ENCODE measurements at regions not wholly inside any gene's neighbourhood (a gene's known extent, or its start where the extent isn't known, plus 50 kb on each side); places are given as distances from the start of the nearest gene placed in this dataset.

DNA sequence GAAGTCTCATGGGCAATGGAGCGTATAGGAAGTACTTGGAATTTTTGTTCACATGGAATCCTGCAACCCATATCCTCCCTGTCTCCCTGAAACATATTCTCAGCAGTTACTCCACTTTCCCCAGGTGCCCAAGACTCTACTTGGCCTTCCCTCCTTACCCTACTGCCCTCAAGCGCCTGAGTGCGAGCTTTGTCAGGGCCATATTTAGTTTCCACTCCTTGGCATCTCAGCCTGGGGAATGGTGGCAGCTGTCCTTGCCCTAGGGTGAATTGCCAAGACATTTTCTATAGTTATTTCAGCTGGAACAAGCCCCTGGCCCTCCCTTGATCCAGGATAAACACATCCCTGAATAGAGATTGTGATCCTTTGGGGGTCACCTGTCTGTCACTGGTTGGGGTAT is 569.3 kb upstream of the LRFN5 start:
- Histone ChIP-seq H3K79me1 (ENCODE audit: low read length) (no peaks in the 10 kb centered on the region), H3K23ac (ENCODE audit: low read length) (no peak overlapping the region), H3K56ac (ENCODE audit: low read length) (no peak overlapping the region), H2AK5ac (ENCODE audit: low read length) (no peak overlapping the region), H4K5ac (ENCODE audit: low read length) (no peak overlapping the region), H3K18ac (ENCODE audit: low read length) (no peak overlapping the region), H2BK120ac (ENCODE audit: low read depth, low read length) (no peak overlapping the region), H3K4me3 (ENCODE audit: low read length) (no peak overlapping the region), H4K8ac (ENCODE audit: low read depth, low read length) (no peak overlapping the region), H3K27ac (ENCODE audit: low read depth, low read length) (no peak overlapping the region), H2BK5ac (ENCODE audit: low read length) (no peak overlapping the region), H3K27me3 (ENCODE audit: insufficient read depth, low read length, poor library complexity) (no peaks in the 10 kb centered on the region), H3K36me3 (ENCODE audit: control insufficient read depth, insufficient read depth, low read length) (no peaks in the 10 kb centered on the region), H3K9ac (ENCODE audit: low read length) (no peak overlapping the region), H2BK15ac (replicated peaks; ENCODE audit: low read depth) (no peak overlapping the region), H3K4me1 (ENCODE audit: control insufficient read depth, low read depth, low read length) (no peaks in the 10 kb centered on the region), H3K79me2 (ENCODE audit: control insufficient read depth, insufficient read depth, low read length) (no peaks in the 10 kb centered on the region), H3K4me2 (ENCODE audit: low read length) (no peak overlapping the region), H3K4ac (ENCODE audit: low read depth, low read length) (no peak overlapping the region)
- WGBS (ENCODE audit: extremely low coverage, insufficient coverage, low lambda C conversion rate): no CpG with 5 or more reads among the region's 3 CpGs
- DNase-seq: no peak

DNA sequence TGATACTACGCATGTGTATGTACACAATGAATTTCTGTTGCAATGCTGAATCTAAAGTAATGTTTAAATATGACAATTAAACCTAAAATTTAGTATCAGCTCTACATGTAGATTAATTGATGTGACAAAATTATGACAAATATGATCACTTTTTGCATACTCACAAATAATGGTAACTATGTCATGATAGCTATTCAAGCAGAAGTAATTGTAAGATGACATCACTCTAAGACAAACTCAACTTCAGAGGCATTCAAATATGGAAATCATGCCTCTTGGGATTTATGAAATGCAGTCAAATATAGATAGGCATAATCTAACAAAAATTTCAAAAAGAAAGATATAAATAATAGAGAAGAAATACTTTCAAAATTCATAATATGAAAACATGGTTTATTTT is 571.7 kb upstream of the LRFN5 start:
- no peak for DNase-seq

DNA sequence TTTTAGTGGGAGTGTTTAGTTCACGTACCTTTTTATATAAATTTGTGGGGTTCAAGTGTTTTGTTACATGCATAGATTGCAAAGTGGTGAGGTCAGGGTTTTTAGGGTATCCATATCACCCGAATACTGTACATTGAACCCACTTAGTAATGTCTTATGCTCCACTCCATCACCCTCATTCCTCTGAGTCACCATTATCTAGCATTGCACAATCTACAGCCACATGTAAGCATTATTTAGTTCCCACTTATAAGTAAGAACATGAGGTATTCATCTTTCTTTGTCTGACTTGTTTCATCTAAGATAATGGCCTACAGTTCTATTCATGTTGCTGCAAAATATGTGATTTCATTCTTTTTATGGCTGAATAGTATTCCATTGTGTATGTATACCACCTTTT is 583.7 kb upstream of the LRFN5 start:
- Histone ChIP-seq H3K79me1 (ENCODE audit: low read length) (no peaks in the 10 kb centered on the region), H3K18ac (ENCODE audit: low read length) (no peak overlapping the region), H4K8ac (ENCODE audit: low read depth, low read length) (no peak overlapping the region), H3K36me3 (ENCODE audit: control insufficient read depth, insufficient read depth, low read length) (no peaks in the 10 kb centered on the region), H3K79me2 (ENCODE audit: control insufficient read depth, insufficient read depth, low read length) (no peaks in the 10 kb centered on the region), H3K27ac (ENCODE audit: low read depth, low read length) (no peak overlapping the region), H3K23ac (ENCODE audit: low read length) (no peak overlapping the region), H3K4me1 (ENCODE audit: control insufficient read depth, low read depth, low read length) (no peaks in the 10 kb centered on the region), H2AK5ac (ENCODE audit: low read length) (no peak overlapping the region), H3K4me2 (ENCODE audit: low read length) (no peak overlapping the region), H2BK15ac (replicated peaks; ENCODE audit: low read depth) (no peak overlapping the region), H3K56ac (ENCODE audit: low read length) (no peak overlapping the region), H3K4me3 (ENCODE audit: low read length) (no peak overlapping the region), H3K4ac (ENCODE audit: low read depth, low read length) (no peak overlapping the region), H2BK5ac (ENCODE audit: low read length) (no peak overlapping the region), H2BK120ac (ENCODE audit: low read depth, low read length) (no peak overlapping the region), H3K9ac (ENCODE audit: low read length) (no peak overlapping the region), H3K27me3 (ENCODE audit: insufficient read depth, low read length, poor library complexity) (no peaks in the 10 kb centered on the region), H4K5ac (ENCODE audit: low read length) (no peak overlapping the region)
- DNase-seq: no peak
- WGBS (ENCODE audit: extremely low coverage, insufficient coverage, low lambda C conversion rate): no CpG with 5 or more reads among the region's 2 CpGs

More for the DNA sequence above, 571.7 kb upstream of the LRFN5 start:
- no peak overlapping the region for H4K5ac ChIP-seq (ENCODE audit: low read length)
- H3K4me1 ChIP-seq (ENCODE audit: control insufficient read depth, low read depth, low read length): no peaks in the 10 kb centered on the region
- no peak overlapping the region for H2BK5ac ChIP-seq (ENCODE audit: low read length)
- no peak overlapping the region for H3K56ac ChIP-seq (ENCODE audit: low read length)
- H3K79me2 ChIP-seq (ENCODE audit: control insufficient read depth, insufficient read depth, low read length): no peaks in the 10 kb centered on the region
- no peaks in the 10 kb centered on the region for H3K36me3 ChIP-seq (ENCODE audit: control insufficient read depth, insufficient read depth, low read length)
- H3K27ac ChIP-seq (ENCODE audit: low read depth, low read length): no peak overlapping the region
- no CpG with 5 or more reads among the region's 1 CpG for WGBS (ENCODE audit: extremely low coverage, insufficient coverage, low lambda C conversion rate)
- H3K27me3 ChIP-seq (ENCODE audit: insufficient read depth, low read length, poor library complexity): no peaks in the 10 kb centered on the region
- H3K23ac ChIP-seq (ENCODE audit: low read length): no peak overlapping the region
- H2BK15ac ChIP-seq (replicated peaks; ENCODE audit: low read depth): no peak overlapping the region
- H3K4ac ChIP-seq (ENCODE audit: low read depth, low read length): no peak overlapping the region
- H3K9ac ChIP-seq (ENCODE audit: low read length): no peak overlapping the region
- H3K4me2 ChIP-seq (ENCODE audit: low read length): no peak overlapping the region
- H2AK5ac ChIP-seq (ENCODE audit: low read length): no peak overlapping the region
- H2BK120ac ChIP-seq (ENCODE audit: low read depth, low read length): no peak overlapping the region
- H4K8ac ChIP-seq (ENCODE audit: low read depth, low read length): no peak overlapping the region
- no peak overlapping the region for H3K4me3 ChIP-seq (ENCODE audit: low read length)
- no peak overlapping the region for H3K18ac ChIP-seq (ENCODE audit: low read length)
- no peaks in the 10 kb centered on the region for H3K79me1 ChIP-seq (ENCODE audit: low read length)

DNA sequence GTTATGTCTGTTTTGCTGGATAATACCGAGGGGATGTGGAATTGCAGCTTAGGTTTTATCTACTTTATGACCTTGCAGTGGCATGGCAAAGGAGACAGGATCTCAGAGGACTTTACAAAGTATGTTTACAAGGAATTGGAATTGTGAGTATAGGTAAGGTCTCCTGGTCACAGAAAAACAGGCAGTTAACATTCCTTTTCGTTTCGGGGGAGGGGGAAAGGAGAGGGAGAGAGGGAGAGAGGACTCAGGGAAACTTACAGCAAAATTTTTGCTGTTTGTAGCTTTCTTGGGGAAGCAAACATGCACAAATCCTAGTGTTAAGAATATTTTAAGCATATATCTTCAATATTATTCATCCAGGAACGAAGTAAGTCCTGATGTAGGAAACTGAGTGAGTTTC is 590.5 kb upstream of the LRFN5 start:
- no peak overlapping the region for H3K18ac ChIP-seq (ENCODE audit: low read length)
- no peaks in the 10 kb centered on the region for H3K36me3 ChIP-seq (ENCODE audit: control insufficient read depth, insufficient read depth, low read length)
- no peak overlapping the region for H3K23ac ChIP-seq (ENCODE audit: low read length)
- no peak overlapping the region for H3K9ac ChIP-seq (ENCODE audit: low read length)
- no peak overlapping the region for H2AK5ac ChIP-seq (ENCODE audit: low read length)
- no peaks in the 10 kb centered on the region for H3K79me2 ChIP-seq (ENCODE audit: control insufficient read depth, insufficient read depth, low read length)
- no peak overlapping the region for H2BK120ac ChIP-seq (ENCODE audit: low read depth, low read length)
- H3K4me1 ChIP-seq (ENCODE audit: control insufficient read depth, low read depth, low read length): no peaks in the 10 kb centered on the region
- no peak overlapping the region for H3K4ac ChIP-seq (ENCODE audit: low read depth, low read length)
- H3K56ac ChIP-seq (ENCODE audit: low read length): no peak overlapping the region
- H3K79me1 ChIP-seq (ENCODE audit: low read length): no peaks in the 10 kb centered on the region
- H3K4me2 ChIP-seq (ENCODE audit: low read length): no peak overlapping the region
- no peak overlapping the region for H4K8ac ChIP-seq (ENCODE audit: low read depth, low read length)
- H3K27me3 ChIP-seq (ENCODE audit: insufficient read depth, low read length, poor library complexity): no peaks in the 10 kb centered on the region
- H3K27ac ChIP-seq (ENCODE audit: low read depth, low read length): no peak overlapping the region
- H2BK15ac ChIP-seq (replicated peaks; ENCODE audit: low read depth): no peak overlapping the region
- H3K4me3 ChIP-seq (ENCODE audit: low read length): no peak overlapping the region
- DNase-seq: peak; percentile 59
- WGBS (ENCODE audit: extremely low coverage, insufficient coverage, low lambda C conversion rate): no CpG with 5 or more reads among the region's 4 CpGs
- no peak overlapping the region for H2BK5ac ChIP-seq (ENCODE audit: low read length)
- no peak overlapping the region for H4K5ac ChIP-seq (ENCODE audit: low read length)

DNA sequence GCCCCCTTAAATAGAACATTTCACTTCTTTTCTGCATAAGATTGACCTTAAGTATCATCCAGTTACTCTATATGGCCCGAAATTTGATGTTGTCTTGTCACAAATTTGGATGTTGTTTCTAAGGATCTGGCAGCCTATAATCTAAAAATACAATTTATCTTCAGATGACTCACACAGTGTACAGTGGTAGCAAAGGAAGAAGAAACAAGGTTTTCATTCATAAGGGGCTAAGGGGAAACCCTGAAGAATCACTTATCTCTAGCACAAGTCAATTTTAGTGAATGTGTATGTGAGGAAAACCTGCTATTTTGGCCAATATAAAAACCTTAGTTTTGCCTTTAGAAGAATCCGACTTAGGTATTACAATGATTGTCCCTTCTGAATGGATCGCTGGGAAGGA is 606.3 kb upstream of the LRFN5 start:
- DNase-seq: no peak
- Histone ChIP-seq H3K4me1 (ENCODE audit: control insufficient read depth, low read depth, low read length) (no peaks in the 10 kb centered on the region), H3K18ac (ENCODE audit: low read length) (no peak overlapping the region), H3K4ac (ENCODE audit: low read depth, low read length) (no peak overlapping the region), H3K4me2 (ENCODE audit: low read length) (no peak overlapping the region), H3K79me2 (ENCODE audit: control insufficient read depth, insufficient read depth, low read length) (no peaks in the 10 kb centered on the region), H3K36me3 (ENCODE audit: control insufficient read depth, insufficient read depth, low read length) (no peaks in the 10 kb centered on the region), H4K5ac (ENCODE audit: low read length) (no peak overlapping the region), H2BK5ac (ENCODE audit: low read length) (no peak overlapping the region), H3K9ac (ENCODE audit: low read length) (no peak overlapping the region), H2BK15ac (replicated peaks; ENCODE audit: low read depth) (no peak overlapping the region), H3K79me1 (ENCODE audit: low read length) (no peaks in the 10 kb centered on the region), H3K56ac (ENCODE audit: low read length) (no peak overlapping the region), H2BK120ac (ENCODE audit: low read depth, low read length) (no peak overlapping the region), H3K27ac (ENCODE audit: low read depth, low read length) (no peak overlapping the region), H4K8ac (ENCODE audit: low read depth, low read length) (no peak overlapping the region), H3K23ac (ENCODE audit: low read length) (no peak overlapping the region), H3K4me3 (ENCODE audit: low read length) (no peak overlapping the region), H3K27me3 (ENCODE audit: insufficient read depth, low read length, poor library complexity) (no peaks in the 10 kb centered on the region), H2AK5ac (ENCODE audit: low read length) (no peak overlapping the region)
- WGBS (ENCODE audit: extremely low coverage, insufficient coverage, low lambda C conversion rate): no CpG with 5 or more reads among the region's 3 CpGs

DNA sequence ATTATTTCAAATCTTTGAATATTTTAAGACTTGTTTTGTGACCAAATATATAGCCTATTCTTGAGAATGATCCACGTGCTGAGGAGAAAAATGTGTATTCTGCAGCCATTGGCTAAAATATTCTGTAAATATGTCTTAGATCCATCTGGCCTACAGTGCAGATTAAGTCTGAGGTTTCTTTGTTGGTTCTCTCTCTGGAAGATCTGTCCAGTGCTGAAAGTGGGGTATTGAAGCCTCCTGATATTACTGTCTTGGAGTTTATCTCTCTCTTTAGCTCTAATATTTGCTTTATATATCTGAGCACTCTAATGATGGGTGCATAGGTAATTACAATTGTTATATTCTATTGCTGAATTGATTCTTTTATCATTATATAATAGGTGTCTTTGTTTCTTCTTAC is 617.4 kb upstream of the LRFN5 start:
- no peak overlapping the region for H2AK5ac ChIP-seq (ENCODE audit: low read length)
- H3K23ac ChIP-seq (ENCODE audit: low read length): no peak overlapping the region
- H3K36me3 ChIP-seq (ENCODE audit: control insufficient read depth, insufficient read depth, low read length): no peaks in the 10 kb centered on the region
- no peak overlapping the region for H3K4me3 ChIP-seq (ENCODE audit: low read length)
- no peak overlapping the region for H2BK15ac ChIP-seq (replicated peaks; ENCODE audit: low read depth)
- no peak overlapping the region for H3K18ac ChIP-seq (ENCODE audit: low read length)
- no peak overlapping the region for H3K56ac ChIP-seq (ENCODE audit: low read length)
- no peak overlapping the region for H3K4me2 ChIP-seq (ENCODE audit: low read length)
- no peaks in the 10 kb centered on the region for H3K4me1 ChIP-seq (ENCODE audit: control insufficient read depth, low read depth, low read length)
- no peak overlapping the region for H3K27ac ChIP-seq (ENCODE audit: low read depth, low read length)
- H3K9ac ChIP-seq (ENCODE audit: low read length): no peak overlapping the region
- H2BK5ac ChIP-seq (ENCODE audit: low read length): no peak overlapping the region
- no peaks in the 10 kb centered on the region for H3K79me2 ChIP-seq (ENCODE audit: control insufficient read depth, insufficient read depth, low read length)
- H3K79me1 ChIP-seq (ENCODE audit: low read length): no peaks in the 10 kb centered on the region
- DNase-seq: peak; percentile 5
- H4K8ac ChIP-seq (ENCODE audit: low read depth, low read length): no peak overlapping the region
- H3K4ac ChIP-seq (ENCODE audit: low read depth, low read length): no peak overlapping the region
- H3K27me3 ChIP-seq (ENCODE audit: insufficient read depth, low read length, poor library complexity): no peaks in the 10 kb centered on the region
- no CpG with 5 or more reads among the region's 1 CpG for WGBS (ENCODE audit: extremely low coverage, insufficient coverage, low lambda C conversion rate)
- no peak overlapping the region for H2BK120ac ChIP-seq (ENCODE audit: low read depth, low read length)
- H4K5ac ChIP-seq (ENCODE audit: low read length): no peak overlapping the region

Data from mesendoderm (in vitro differentiated cells).